ENCODE measurements at regions not wholly inside any gene's neighbourhood (a gene's known extent, or its start where the extent isn't known, plus 50 kb on each side); places are given as distances from the start of the nearest gene placed in this dataset.

- H3K27ac ChIP-seq (ENCODE audit: low read depth, low read length), result no peak overlapping the region
- peaks cover 0 to 4% (median 2%) of the 10 kb centered on the region in 5 donors for H3K9me3 Mint-ChIP-seq
- H3K36me3 Mint-ChIP-seq, result no peaks in the 10 kb centered on the region
- ChIA-PET CTCF (no interaction called here), POLR2A (no interaction called here)
- no peaks in the 10 kb centered on the region for H3K4me1 Mint-ChIP-seq
- no peaks in the 10 kb centered on the region for H3K9me3 ChIP-seq (ENCODE audit: low read length)
- H3K4me1 ChIP-seq (ENCODE audit: insufficient read depth, low read length), result no peaks in the 10 kb centered on the region
- H3K4me3 ChIP-seq (ENCODE audit: low read length), result no peak overlapping the region
- no peak for DNase-seq
- H3K27me3 Mint-ChIP-seq, result no peaks in the 10 kb centered on the region
- no peaks in the 10 kb centered on the region for H3K36me3 ChIP-seq (ENCODE audit: insufficient read depth, low read length)
- H3K4me3 Mint-ChIP-seq, result no peak overlapping the region
- H3K27ac Mint-ChIP-seq, result no peak overlapping the region
- no peaks in the 10 kb centered on the region for H3K27me3 ChIP-seq (ENCODE audit: insufficient read depth, low read length, poor library complexity, severe bottlenecking)
Measured at GRCh38 chr13:110067355-110068175, 239.4 kb downstream of the COL4A1 start.

GRCh38 chr13:110065780-110066179 lies 241.2 kb downstream of the COL4A1 start:
- peaks cover 0 to 4% (median 0%) of the 10 kb centered on the region in 5 donors for H3K9me3 Mint-ChIP-seq
- Histone ChIP-seq H3K4me3 (ENCODE audit: low read length) (no peak overlapping the region), H3K9me3 (ENCODE audit: low read length) (no peaks in the 10 kb centered on the region), H3K36me3 (ENCODE audit: insufficient read depth, low read length) (no peaks in the 10 kb centered on the region), H3K4me1 (ENCODE audit: insufficient read depth, low read length) (no peaks in the 10 kb centered on the region), H3K27me3 (ENCODE audit: insufficient read depth, low read length, poor library complexity, severe bottlenecking) (no peaks in the 10 kb centered on the region), H3K27ac (ENCODE audit: low read depth, low read length) (no peak overlapping the region)
- no peak overlapping the region for H3K27ac Mint-ChIP-seq
- H3K36me3 Mint-ChIP-seq, result no peaks in the 10 kb centered on the region
- DNase-seq, result no peak
- H3K4me3 Mint-ChIP-seq, result no peak overlapping the region
- no peaks in the 10 kb centered on the region for H3K4me1 Mint-ChIP-seq
- H3K27me3 Mint-ChIP-seq, result no peaks in the 10 kb centered on the region
- ChIA-PET CTCF (no interaction called here), POLR2A (no interaction called here)

DNA sequence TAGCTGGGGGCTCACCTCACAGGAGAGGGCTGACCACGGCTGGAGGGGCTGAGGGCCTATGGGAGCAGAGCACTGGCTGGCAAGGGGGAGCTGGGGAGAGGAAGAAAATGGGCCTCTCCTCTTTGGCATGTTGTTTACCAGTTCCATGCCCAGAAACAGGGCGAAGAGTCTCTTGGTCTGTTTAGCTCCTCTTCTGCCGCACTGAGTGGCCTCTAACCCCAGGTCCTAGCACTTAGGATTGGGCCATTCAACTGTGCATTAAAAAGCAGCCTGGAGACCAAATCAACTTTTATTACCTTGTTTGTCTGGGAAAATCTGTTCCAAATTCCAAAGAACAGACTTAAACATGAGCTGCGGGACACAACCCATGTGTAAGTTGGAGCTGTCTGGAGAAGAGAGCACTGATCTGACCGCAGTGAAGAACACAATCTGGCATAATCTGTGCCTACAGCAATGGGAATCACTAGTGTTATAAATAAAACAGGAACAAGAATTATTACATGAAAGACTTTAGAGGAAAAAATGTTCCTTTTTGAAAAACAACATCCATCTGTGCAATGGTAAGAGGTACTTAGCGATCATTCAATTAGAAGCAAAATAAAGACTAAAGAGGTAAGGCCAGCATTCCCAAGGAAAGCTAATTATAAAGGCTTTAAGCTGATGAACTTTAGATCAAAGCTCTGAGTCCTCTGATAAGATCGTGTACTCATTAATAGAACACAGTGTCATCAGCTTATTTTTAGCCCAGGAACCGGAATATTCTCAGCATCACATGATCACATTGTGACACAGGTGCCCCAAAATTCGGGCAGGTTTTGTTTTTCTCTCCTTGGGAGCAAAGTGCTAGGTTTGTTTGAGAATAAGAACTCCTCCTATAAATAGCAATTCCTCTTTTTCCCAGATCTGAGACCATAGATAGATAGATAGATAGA lies 243.2 kb downstream of the COL4A1 start:
- no peak overlapping the region for H3K27ac Mint-ChIP-seq
- DNase-seq, result no peak
- H3K9me3 ChIP-seq (ENCODE audit: low read length), result no peaks in the 10 kb centered on the region
- H3K4me3 ChIP-seq (ENCODE audit: low read length), result no peak overlapping the region
- CTCF ChIA-PET, result no interaction called here
- H3K4me1 ChIP-seq (ENCODE audit: insufficient read depth, low read length), result no peaks in the 10 kb centered on the region
- H3K36me3 ChIP-seq (ENCODE audit: insufficient read depth, low read length), result no peaks in the 10 kb centered on the region
- no peaks in the 10 kb centered on the region for H3K27me3 ChIP-seq (ENCODE audit: insufficient read depth, low read length, poor library complexity, severe bottlenecking)
- peaks cover 0 to 6% (median 0%) of the 10 kb centered on the region in 5 donors for H3K9me3 Mint-ChIP-seq
- H3K27ac ChIP-seq (ENCODE audit: low read depth, low read length), result no peak overlapping the region
- no peaks in the 10 kb centered on the region for H3K36me3 Mint-ChIP-seq
- no peaks in the 10 kb centered on the region for H3K4me1 Mint-ChIP-seq
- no peaks in the 10 kb centered on the region for H3K27me3 Mint-ChIP-seq
- H3K4me3 Mint-ChIP-seq, result no peak overlapping the region
- POLR2A ChIA-PET, result no interaction called here

- Mint-ChIP-seq H3K36me3 (no peaks in the 10 kb centered on the region), H3K27ac (no peak overlapping the region), H3K4me1 (no peaks in the 10 kb centered on the region), H3K27me3 (no peaks in the 10 kb centered on the region), H3K4me3 (no peak overlapping the region), H3K9me3 (peaks cover 0 to 6% (median 0%) of the 10 kb centered on the region in 5 donors)
- no peaks in the 10 kb centered on the region for H3K36me3 ChIP-seq (ENCODE audit: insufficient read depth, low read length)
- H3K4me1 ChIP-seq (ENCODE audit: insufficient read depth, low read length), result no peaks in the 10 kb centered on the region
- no peak overlapping the region for H3K4me3 ChIP-seq (ENCODE audit: low read length)
- CTCF ChIA-PET, result no interaction called here
- H3K27ac ChIP-seq (ENCODE audit: low read depth, low read length), result no peak overlapping the region
- DNase-seq, result no peak
- no peaks in the 10 kb centered on the region for H3K9me3 ChIP-seq (ENCODE audit: low read length)
- H3K27me3 ChIP-seq (ENCODE audit: insufficient read depth, low read length, poor library complexity, severe bottlenecking), result no peaks in the 10 kb centered on the region
- POLR2A ChIA-PET, result no interaction called here
Measured at GRCh38 chr13:110062777-110063442, 244.0 kb downstream of the COL4A1 start.

DNA sequence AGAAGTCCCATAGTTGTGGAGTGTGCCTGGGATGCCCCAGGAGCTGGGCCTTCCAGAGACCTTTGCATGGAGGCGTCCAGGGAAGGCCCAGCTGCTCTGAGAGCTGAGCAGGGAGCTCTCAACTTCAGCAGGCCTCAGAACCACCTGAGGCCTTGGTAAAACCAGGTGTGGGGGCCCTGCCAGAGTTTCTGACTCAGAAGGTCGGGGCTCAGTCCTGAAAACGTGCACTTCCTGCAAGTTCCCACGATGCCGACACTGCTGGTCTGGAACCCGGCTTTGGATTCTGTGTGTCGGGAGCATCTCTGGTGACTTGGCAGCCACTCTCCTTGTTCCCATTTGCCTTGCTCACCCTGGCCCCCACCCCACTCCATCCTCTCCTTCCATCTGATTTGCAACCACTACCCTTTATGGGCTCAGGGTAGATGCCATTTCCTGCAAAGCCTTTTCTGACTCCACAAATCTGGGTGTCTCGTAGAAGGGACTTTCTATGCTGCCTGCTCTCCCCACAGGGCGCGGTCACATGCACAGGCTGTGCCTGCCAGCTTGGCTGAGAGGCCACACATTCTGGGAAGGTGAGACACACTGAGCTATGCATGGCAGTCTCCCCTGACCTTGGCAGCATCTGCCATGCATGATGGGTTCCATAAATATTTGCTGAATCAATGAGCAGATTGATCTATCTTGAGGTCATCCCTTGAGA lies 244.7 kb downstream of the COL4A1 start:
- no peaks in the 10 kb centered on the region for H3K4me1 Mint-ChIP-seq
- Histone ChIP-seq H3K9me3 (ENCODE audit: low read length) (no peaks in the 10 kb centered on the region), H3K27ac (ENCODE audit: low read depth, low read length) (no peak overlapping the region), H3K4me3 (ENCODE audit: low read length) (no peak overlapping the region), H3K36me3 (ENCODE audit: insufficient read depth, low read length) (no peaks in the 10 kb centered on the region), H3K27me3 (ENCODE audit: insufficient read depth, low read length, poor library complexity, severe bottlenecking) (no peaks in the 10 kb centered on the region), H3K4me1 (ENCODE audit: insufficient read depth, low read length) (no peaks in the 10 kb centered on the region)
- H3K36me3 Mint-ChIP-seq, result no peaks in the 10 kb centered on the region
- no peak for DNase-seq
- H3K9me3 Mint-ChIP-seq, result peaks cover 0 to 6% (median 0%) of the 10 kb centered on the region in 5 donors
- no peak overlapping the region for H3K27ac Mint-ChIP-seq
- POLR2A ChIA-PET, result no interaction called here
- no peaks in the 10 kb centered on the region for H3K27me3 Mint-ChIP-seq
- no peak overlapping the region for H3K4me3 Mint-ChIP-seq
- CTCF ChIA-PET, result no interaction called here

DNA sequence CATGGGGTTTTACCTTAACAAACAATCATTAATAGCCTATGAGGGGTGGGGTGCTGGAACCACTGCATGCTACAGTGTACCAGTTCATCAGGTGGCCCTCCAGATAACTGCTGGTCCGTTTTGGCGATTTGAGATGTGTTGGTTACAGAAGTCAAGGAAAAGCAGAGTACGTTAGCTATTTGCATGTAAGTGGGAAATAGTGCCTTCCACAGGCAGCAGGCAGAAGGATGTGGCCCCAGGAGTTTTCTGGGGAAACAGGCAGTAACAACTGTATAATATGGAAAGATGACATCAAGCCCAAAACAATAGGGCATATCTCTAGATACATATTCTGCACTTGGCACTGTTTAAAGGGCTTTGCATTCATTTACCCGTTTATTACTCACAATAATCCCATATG lies 245.7 kb downstream of the COL4A1 start:
- Histone ChIP-seq H3K27me3 (ENCODE audit: insufficient read depth, low read length, poor library complexity, severe bottlenecking) (no peaks in the 10 kb centered on the region), H3K9me3 (ENCODE audit: low read length) (no peaks in the 10 kb centered on the region), H3K27ac (ENCODE audit: low read depth, low read length) (no peak overlapping the region), H3K36me3 (ENCODE audit: insufficient read depth, low read length) (no peaks in the 10 kb centered on the region), H3K4me1 (ENCODE audit: insufficient read depth, low read length) (no peaks in the 10 kb centered on the region), H3K4me3 (ENCODE audit: low read length) (no peak overlapping the region)
- no peak for DNase-seq
- H3K9me3 Mint-ChIP-seq, result peaks cover 0 to 6% (median 0%) of the 10 kb centered on the region in 5 donors
- no peak overlapping the region for H3K27ac Mint-ChIP-seq
- no peaks in the 10 kb centered on the region for H3K36me3 Mint-ChIP-seq
- peaks cover 0 to 2% of the 10 kb centered on the region in 2 donors for H3K27me3 Mint-ChIP-seq
- no peak overlapping the region for H3K4me3 Mint-ChIP-seq
- ChIA-PET POLR2A (no interaction called here), CTCF (no interaction called here)
- H3K4me1 Mint-ChIP-seq, result no peaks in the 10 kb centered on the region

DNA sequence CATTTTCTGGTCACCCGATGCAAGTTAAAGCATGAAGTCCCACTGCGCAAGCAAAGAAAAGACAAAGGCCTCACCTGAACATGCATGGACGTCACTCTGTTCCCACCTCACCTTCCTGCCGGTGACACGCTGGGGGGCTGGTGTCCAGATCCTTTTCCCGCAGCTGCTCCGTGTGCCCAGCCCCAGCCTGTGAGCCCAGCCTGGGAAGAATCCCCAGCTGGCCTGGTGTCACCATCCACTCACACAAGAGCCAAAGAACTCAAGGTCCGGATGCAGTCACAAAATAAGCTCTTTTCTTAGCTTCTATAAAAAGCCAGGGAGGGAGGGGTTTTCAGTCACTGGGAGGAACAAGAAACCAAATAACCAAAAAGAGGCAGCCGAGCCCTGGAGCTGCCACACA lies 249.9 kb downstream of the COL4A1 start:
- no peak for DNase-seq
- Mint-ChIP-seq H3K27me3 (peaks cover 0 to 2% of the 10 kb centered on the region in 2 donors), H3K4me3 (no peak overlapping the region), H3K9me3 (peaks cover 0 to 6% (median 2%) of the 10 kb centered on the region in 5 donors), H3K4me1 (no peaks in the 10 kb centered on the region), H3K27ac (no peak overlapping the region), H3K36me3 (no peaks in the 10 kb centered on the region)
- H3K4me3 ChIP-seq (ENCODE audit: low read length), result no peak overlapping the region
- CTCF ChIA-PET, result no interaction called here
- no peak overlapping the region for H3K27ac ChIP-seq (ENCODE audit: low read depth, low read length)
- POLR2A ChIA-PET, result no interaction called here
- H3K4me1 ChIP-seq (ENCODE audit: insufficient read depth, low read length), result no peaks in the 10 kb centered on the region
- H3K27me3 ChIP-seq (ENCODE audit: insufficient read depth, low read length, poor library complexity, severe bottlenecking), result no peaks in the 10 kb centered on the region
- H3K9me3 ChIP-seq (ENCODE audit: low read length), result no peaks in the 10 kb centered on the region
- H3K36me3 ChIP-seq (ENCODE audit: insufficient read depth, low read length), result no peaks in the 10 kb centered on the region

All from CD8-positive, alpha-beta memory T cell (primary cell).